SK-N-SH (cell line): ENCODE measurements at regions not wholly inside any gene's neighbourhood (a gene's known extent, or its start where the extent isn't known, plus 50 kb on each side); places are given as distances from the start of the nearest gene placed in this dataset.

Experiments used
- CTCF ChIA-PET: fragments of 300-600, 350-600 bp; formaldehyde crosslinking; extraction: SDS; loops from one replicate; lab custom pipeline; 2021; lab: Yijun Ruan, JAX
- POLR2A ChIA-PET: fragments of 350-600 bp; sonication (Branson Sonifier 250); formaldehyde crosslinking; extraction: SDS; loops from one replicate; lab custom pipeline; 2020; ENCODE audit warnings: antibody characterized with exemption, inconsistent platforms; lab: Yijun Ruan, JAX
- DNase-seq: peaks from one replicate; pipeline ENCODE4 v3.0.0; 2012
- H2AFZ ChIP-seq: fragments of 200-600 bp; sonication (generic); 2 replicates; pipeline ENCODE4 v1.8.1; 2016; ENCODE audit warnings: antibody characterized with exemption, mild to moderate bottlenecking, low read depth
- H3F3A ChIP-seq: fragments of 200-600 bp; sonication (generic); replicated peaks from 2 replicates; pipeline ENCODE3; 2016; ENCODE audit warnings: antibody characterized with exemption, mild to moderate bottlenecking; ENCODE audit not compliant: insufficient read depth
- H3K27ac ChIP-seq, 2 experiments: fragments of 200-500 bp in 1 of 2; fragments of 200-600 bp in 1 of 2; sonication (Bioruptor generic) in 1 of 2; sonication (generic), shearing (Covaris generic) in 1 of 2; 2 replicates each; pipeline versions ENCODE4 v1.5.1 to v1.6.1; 2014 to 2016; ENCODE audit warnings: low read depth in 2 of 2, inconsistent platforms in 1 of 2, low read length in 1 of 2, mild to moderate bottlenecking in 1 of 2, mixed read lengths in 1 of 2
- H3K27me3 ChIP-seq: fragments of 200-600 bp; sonication (generic), shearing (Covaris generic); 2 replicates; pipeline ENCODE4 v1.6.1; 2016; ENCODE audit warnings: mixed run types; ENCODE audit not compliant: insufficient read depth
- H3K36me3 ChIP-seq, 2 experiments: fragments of 200-500 bp in 1 of 2; fragments of 200-600 bp in 1 of 2; sonication (Bioruptor generic) in 1 of 2; sonication (generic) in 1 of 2; replicated peaks in 1 of 2; 2 replicates each; pipeline versions ENCODE3 to v1.5.1; 2014 to 2016; ENCODE audit warnings: low read length in 1 of 2, mild to moderate bottlenecking in 1 of 2; ENCODE audit not compliant: insufficient read depth in 2 of 2, control insufficient read depth in 1 of 2
- H3K4me1 ChIP-seq, 2 experiments: fragments of 200-500 bp in 1 of 2; fragments of 200-600 bp in 1 of 2; sonication (Bioruptor generic) in 1 of 2; sonication (generic), shearing (Covaris generic) in 1 of 2; 2 replicates each; pipeline versions ENCODE4 v1.5.1 to v1.6.1; 2014 to 2016; ENCODE audit warnings: low read depth in 1 of 2, low read length in 1 of 2, mixed run types in 1 of 2; ENCODE audit not compliant: insufficient read depth in 2 of 2, control insufficient read depth in 1 of 2
- H3K4me2 ChIP-seq: fragments of 200-600 bp; sonication (generic), shearing (Covaris generic); 2 replicates; pipeline ENCODE4 v1.6.1; 2017; ENCODE audit warnings: mixed run types
- H3K4me3 ChIP-seq, 2 experiments: fragments of 200-500 bp in 1 of 2; fragments of 200-600 bp in 1 of 2; sonication (Bioruptor generic) in 1 of 2; sonication (generic), shearing (Covaris generic) in 1 of 2; 2 replicates each; pipeline versions ENCODE4 v1.5.1 to v1.8.1; 2014 to 2016; ENCODE audit warnings: low read depth in 2 of 2, inconsistent platforms in 1 of 2, low read length in 1 of 2, mild to moderate bottlenecking in 1 of 2, mixed read lengths in 1 of 2, moderate library complexity in 1 of 2
- H3K79me2 ChIP-seq: fragments of 200-600 bp; sonication (generic); 2 replicates; pipeline ENCODE4 v1.8.1; 2017; ENCODE audit warnings: mild to moderate bottlenecking; ENCODE audit not compliant: insufficient read depth
- H3K9ac ChIP-seq: fragments of 200-600 bp; sonication (generic); 2 replicates; pipeline ENCODE4 v1.6.1; 2017; ENCODE audit warnings: mixed run types
- H3K9me2 ChIP-seq: fragments of 200-600 bp; sonication (generic); 2 replicates; pipeline ENCODE4 v1.6.1; 2017; ENCODE audit warnings: mixed run types
- H3K9me3 ChIP-seq: fragments of 200-600 bp; sonication (generic); 2 replicates; pipeline ENCODE4 v1.6.1; 2017; ENCODE audit warnings: mixed run types, mild to moderate bottlenecking, moderate library complexity
- H4K20me1 ChIP-seq: fragments of 200-600 bp; sonication (generic); 2 replicates; pipeline ENCODE4 v1.6.1; 2017; ENCODE audit warnings: mild to moderate bottlenecking, mixed run types; ENCODE audit not compliant: insufficient read depth
- EZH2phosphoT487 ChIP-seq: fragments of 200-600 bp; sonication (generic); IDR thresholded peaks from 2 replicates; pipeline ENCODE4 v1.6.1; 2017; ENCODE audit warnings: low read depth, mixed run types, mild to moderate bottlenecking, antibody characterized with exemption, moderate library complexity, borderline replicate concordance
- FOSL2 ChIP-seq: IDR thresholded peaks from 2 replicates; pipeline ENCODE4 v1.4.0; 2012; ENCODE audit warnings: low read depth, mild to moderate bottlenecking, moderate library complexity, borderline replicate concordance
- JUND ChIP-seq: IDR thresholded peaks from 2 replicates; pipeline ENCODE4 v1.4.0; 2012
- NRF1 ChIP-seq: IDR thresholded peaks from 2 replicates; pipeline ENCODE4 v1.6.1; 2012; ENCODE audit warnings: low read depth, mild to moderate bottlenecking, low read length
- POLR2AphosphoS5 ChIP-seq: IDR thresholded peaks from 2 replicates; pipeline ENCODE4 v1.6.1; 2012; ENCODE audit warnings: low read depth, low read length
- RCOR1 ChIP-seq: fragments of 150-350 bp; IDR thresholded peaks from 2 replicates; pipeline ENCODE4 v1.6.1; 2017; ENCODE audit warnings: antibody characterized with exemption, low read length
- TEAD4 ChIP-seq: IDR thresholded peaks from 2 replicates; pipeline ENCODE4 v1.4.0; 2012; ENCODE audit warnings: mild to moderate bottlenecking, borderline replicate concordance; ENCODE audit not compliant: insufficient read depth
- WGBS: methylation state at CpG from one replicate; pipeline ENCODE4 v1.1.6; 2017; ENCODE audit warnings: low lambda C conversion rate; 5-methylcytosine and 5-hydroxymethylcytosine counted together
- TF ChIP-seq, protein P1 (sequence below): IDR thresholded peaks from 2 replicates; pipeline ENCODE4 v1.4.0; 2012; ENCODE audit warnings: low read depth
- TF ChIP-seq, protein P2 (sequence below): IDR thresholded peaks from 2 replicates; pipeline ENCODE4 v1.6.1; 2012; ENCODE audit warnings: mild to moderate bottlenecking, low read depth, low read length, moderate library complexity
- TF ChIP-seq, protein P3 (sequence below): fragments of 150-350 bp; IDR thresholded peaks from 2 replicates; pipeline ENCODE4 v1.6.1; 2016; ENCODE audit warnings: mild to moderate bottlenecking, low read depth, low read length

DNA sequence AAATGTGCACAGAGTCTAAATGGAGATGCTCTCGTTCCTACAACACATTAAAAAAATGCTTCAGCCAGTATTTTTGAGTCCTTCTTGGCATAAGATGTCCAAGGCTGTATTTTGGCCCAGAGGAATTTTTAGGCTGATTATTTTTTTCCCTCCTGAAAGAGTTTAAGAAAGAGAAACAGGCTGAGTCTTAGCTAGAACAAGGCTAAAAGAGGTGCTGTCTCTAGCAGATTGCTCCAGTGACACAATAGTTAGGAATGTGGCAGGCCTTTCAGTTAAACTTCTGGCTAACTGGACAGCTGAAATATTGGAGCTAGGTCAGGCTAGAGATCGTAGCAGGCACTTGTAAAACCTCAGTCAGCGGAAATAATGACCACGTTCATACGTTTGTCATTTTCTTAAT is 271.4 kb upstream of the RARB start (continued):
- TF ChIP-seq, protein P1, sequence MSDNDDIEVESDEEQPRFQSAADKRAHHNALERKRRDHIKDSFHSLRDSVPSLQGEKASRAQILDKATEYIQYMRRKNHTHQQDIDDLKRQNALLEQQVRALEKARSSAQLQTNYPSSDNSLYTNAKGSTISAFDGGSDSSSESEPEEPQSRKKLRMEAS: no peak

DNA sequence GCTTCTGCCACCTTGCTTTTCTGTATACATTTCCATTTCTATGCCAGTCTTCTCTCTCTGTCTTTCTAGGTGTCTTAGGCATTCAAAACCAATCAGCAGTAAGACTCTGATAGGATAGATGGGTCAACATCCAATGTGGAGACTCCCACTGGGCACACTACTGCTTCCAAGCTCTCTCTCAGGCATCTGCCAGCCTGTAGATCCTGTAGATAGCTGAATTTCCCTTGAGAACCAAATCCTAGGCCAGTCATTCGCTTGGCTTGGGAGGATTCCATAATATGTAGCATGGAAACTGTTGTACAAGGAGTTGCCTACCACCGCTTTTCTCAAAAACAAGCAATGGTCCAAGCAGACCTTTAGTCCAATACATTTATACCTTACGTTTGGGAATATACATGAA is 262.8 kb upstream of the RARB start:
- Histone ChIP-seq H4K20me1 (no peaks in the 10 kb centered on the region), H3K9me2 (no peaks in the 10 kb centered on the region), H3K9ac (no peak overlapping the region), H3K36me3 (no peaks in the 10 kb centered on the region), H3K4me3 (no peak overlapping the region), H3K4me2 (no peak overlapping the region), H3K27ac (no peak overlapping the region), H2AFZ (no peak overlapping the region), H3F3A (no peaks in the 10 kb centered on the region), H3K79me2 (no peaks in the 10 kb centered on the region), H3K4me1 (peaks cover 0 to 4% of the 10 kb centered on the region in 2 experiments; a peak in 1 of 4 replicates), H3K27me3 (no peaks in the 10 kb centered on the region), H3K9me3 (no peaks in the 10 kb centered on the region)
- no peak for DNase-seq
- ChIA-PET CTCF (interaction anchor here (1.0 kb wide), 1 partner anchor 202 kb away, joined by 3 read pairs; no protein-coding TSS in a partner anchor), POLR2A (no interaction called here)
- 59% methylated on average over 3 of the region's 3 CpGs for WGBS
- no peak for TF ChIP-seq NRF1
- no peak for TF ChIP-seq POLR2AphosphoS5
- TF ChIP-seq FOSL2: no peak
- no peak for TF ChIP-seq JUND
- TF ChIP-seq TEAD4: no peak
- TF ChIP-seq EZH2phosphoT487: no peak
- no peak for TF ChIP-seq RCOR1
- TF ChIP-seq, protein P2, sequence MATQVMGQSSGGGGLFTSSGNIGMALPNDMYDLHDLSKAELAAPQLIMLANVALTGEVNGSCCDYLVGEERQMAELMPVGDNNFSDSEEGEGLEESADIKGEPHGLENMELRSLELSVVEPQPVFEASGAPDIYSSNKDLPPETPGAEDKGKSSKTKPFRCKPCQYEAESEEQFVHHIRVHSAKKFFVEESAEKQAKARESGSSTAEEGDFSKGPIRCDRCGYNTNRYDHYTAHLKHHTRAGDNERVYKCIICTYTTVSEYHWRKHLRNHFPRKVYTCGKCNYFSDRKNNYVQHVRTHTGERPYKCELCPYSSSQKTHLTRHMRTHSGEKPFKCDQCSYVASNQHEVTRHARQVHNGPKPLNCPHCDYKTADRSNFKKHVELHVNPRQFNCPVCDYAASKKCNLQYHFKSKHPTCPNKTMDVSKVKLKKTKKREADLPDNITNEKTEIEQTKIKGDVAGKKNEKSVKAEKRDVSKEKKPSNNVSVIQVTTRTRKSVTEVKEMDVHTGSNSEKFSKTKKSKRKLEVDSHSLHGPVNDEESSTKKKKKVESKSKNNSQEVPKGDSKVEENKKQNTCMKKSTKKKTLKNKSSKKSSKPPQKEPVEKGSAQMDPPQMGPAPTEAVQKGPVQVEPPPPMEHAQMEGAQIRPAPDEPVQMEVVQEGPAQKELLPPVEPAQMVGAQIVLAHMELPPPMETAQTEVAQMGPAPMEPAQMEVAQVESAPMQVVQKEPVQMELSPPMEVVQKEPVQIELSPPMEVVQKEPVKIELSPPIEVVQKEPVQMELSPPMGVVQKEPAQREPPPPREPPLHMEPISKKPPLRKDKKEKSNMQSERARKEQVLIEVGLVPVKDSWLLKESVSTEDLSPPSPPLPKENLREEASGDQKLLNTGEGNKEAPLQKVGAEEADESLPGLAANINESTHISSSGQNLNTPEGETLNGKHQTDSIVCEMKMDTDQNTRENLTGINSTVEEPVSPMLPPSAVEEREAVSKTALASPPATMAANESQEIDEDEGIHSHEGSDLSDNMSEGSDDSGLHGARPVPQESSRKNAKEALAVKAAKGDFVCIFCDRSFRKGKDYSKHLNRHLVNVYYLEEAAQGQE: no peak

DNA sequence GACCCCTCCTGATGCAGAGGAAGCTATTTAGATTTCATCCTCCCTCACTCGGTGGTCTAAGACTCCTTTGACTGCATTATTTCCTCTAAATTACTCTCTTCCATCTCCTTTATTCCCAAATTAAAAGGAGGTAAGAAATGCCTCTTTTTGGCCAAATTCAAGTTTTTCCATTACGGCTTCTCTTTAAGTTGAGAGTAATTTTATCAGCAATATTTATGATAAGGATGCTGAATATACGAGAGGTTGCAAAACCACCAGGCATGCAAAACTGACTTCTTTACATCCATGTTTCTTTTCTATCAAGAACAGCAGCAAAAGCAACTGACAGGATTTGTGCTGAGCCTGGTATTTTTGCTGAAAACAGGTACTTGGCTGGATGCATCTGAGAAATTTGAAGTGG is 262.0 kb upstream of the RARB start:
- H3K4me2 ChIP-seq: no peak overlapping the region
- no peak overlapping the region for H3K4me3 ChIP-seq
- TF ChIP-seq, protein P3, sequence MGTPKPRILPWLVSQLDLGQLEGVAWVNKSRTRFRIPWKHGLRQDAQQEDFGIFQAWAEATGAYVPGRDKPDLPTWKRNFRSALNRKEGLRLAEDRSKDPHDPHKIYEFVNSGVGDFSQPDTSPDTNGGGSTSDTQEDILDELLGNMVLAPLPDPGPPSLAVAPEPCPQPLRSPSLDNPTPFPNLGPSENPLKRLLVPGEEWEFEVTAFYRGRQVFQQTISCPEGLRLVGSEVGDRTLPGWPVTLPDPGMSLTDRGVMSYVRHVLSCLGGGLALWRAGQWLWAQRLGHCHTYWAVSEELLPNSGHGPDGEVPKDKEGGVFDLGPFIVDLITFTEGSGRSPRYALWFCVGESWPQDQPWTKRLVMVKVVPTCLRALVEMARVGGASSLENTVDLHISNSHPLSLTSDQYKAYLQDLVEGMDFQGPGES: no peak
- H3K9me2 ChIP-seq: no peaks in the 10 kb centered on the region
- ChIA-PET POLR2A (no interaction called here), CTCF (no interaction called here)
- H3K27me3 ChIP-seq: no peaks in the 10 kb centered on the region
- peaks cover 0 to 7% of the 10 kb centered on the region in 2 experiments; a peak in 2 of 4 replicates for H3K4me1 ChIP-seq
- no peaks in the 10 kb centered on the region for H3K36me3 ChIP-seq
- no peaks in the 10 kb centered on the region for H3K79me2 ChIP-seq
- H3K9me3 ChIP-seq: no peaks in the 10 kb centered on the region
- no peak overlapping the region for H2AFZ ChIP-seq
- no peak overlapping the region for H3K27ac ChIP-seq
- no peak overlapping the region for H3K9ac ChIP-seq
- H3F3A ChIP-seq: no peaks in the 10 kb centered on the region
- DNase-seq: no peak
- WGBS: 63% methylated on average over 3 of the region's 3 CpGs
- no peaks in the 10 kb centered on the region for H4K20me1 ChIP-seq
